Progenitor cell of endocrine pancreas (in vitro differentiated cells): ENCODE measurements at regions not wholly inside any gene's neighbourhood (a gene's known extent, or its start where the extent isn't known, plus 50 kb on each side); places are given as distances from the start of the nearest gene placed in this dataset.

Experiments
- DNase-seq: peaks from one replicate; pipeline ENCODE4 v3.0.0; 2021; ENCODE audit warnings: low spot score; ENCODE audit not compliant: unreplicated experiment
- H3K27ac Mint-ChIP-seq: 2 replicates; pipeline ENCODE4 v1.8.0; 2021; ENCODE audit warnings: mild to moderate bottlenecking, moderate library complexity, mixed read lengths
- H3K27me3 Mint-ChIP-seq: 2 replicates; pipeline ENCODE4 v1.8.0; 2021; ENCODE audit warnings: mixed read lengths
- H3K36me3 Mint-ChIP-seq: 2 replicates; pipeline ENCODE4 v1.8.0; 2022; ENCODE audit warnings: mixed read lengths; ENCODE audit not compliant: insufficient read depth
- H3K4me1 Mint-ChIP-seq: 2 replicates; pipeline ENCODE4 v1.8.0; 2021; ENCODE audit warnings: low read depth, mixed read lengths
- H3K4me3 Mint-ChIP-seq: 2 replicates; pipeline ENCODE4 v1.8.0; 2021; ENCODE audit warnings: low read depth, mild to moderate bottlenecking, moderate library complexity, mixed read lengths
- H3K9me3 Mint-ChIP-seq: 2 replicates; pipeline ENCODE4 v1.8.0; 2021; ENCODE audit warnings: low read depth, mixed read lengths
- CTCF ChIP-seq: fragments of 200-600 bp; sonication (generic); IDR thresholded peaks from one replicate; pipeline ENCODE4 v1.5.0; 2021; ENCODE audit warnings: antibody characterized with exemption, mild to moderate bottlenecking; ENCODE audit not compliant: unreplicated experiment

- Mint-ChIP-seq H3K9me3 (no peaks in the 10 kb centered on the region), H3K27me3 (peaks cover 23% of the 10 kb centered on the region), H3K27ac (no peak overlapping the region), H3K4me3 (no peak overlapping the region), H3K36me3 (no peaks in the 10 kb centered on the region), H3K4me1 (no peaks in the 10 kb centered on the region)
- TF ChIP-seq CTCF, result peak; percentile 41
- DNase-seq, result no peak
Measured at GRCh38 chr10:131396121-131397050, 84.9 kb upstream of the TCERG1L start.

- H3K9me3 Mint-ChIP-seq, result no peaks in the 10 kb centered on the region
- H3K4me1 Mint-ChIP-seq, result no peaks in the 10 kb centered on the region
- no peak overlapping the region for H3K4me3 Mint-ChIP-seq
- no peaks in the 10 kb centered on the region for H3K36me3 Mint-ChIP-seq
- H3K27me3 Mint-ChIP-seq, result peaks cover 24% of the 10 kb centered on the region
- no peak for DNase-seq
- TF ChIP-seq CTCF, result no peak
- H3K27ac Mint-ChIP-seq, result no peak overlapping the region
Measured at GRCh38 chr10:131398166-131398565, 86.6 kb upstream of the TCERG1L start.

GRCh38 chr10:131399981-131400380, 88.5 kb upstream of the TCERG1L start:
- H3K36me3 Mint-ChIP-seq, result no peaks in the 10 kb centered on the region
- no peak overlapping the region for H3K4me3 Mint-ChIP-seq
- peaks cover 14% of the 10 kb centered on the region for H3K27me3 Mint-ChIP-seq
- H3K9me3 Mint-ChIP-seq, result no peaks in the 10 kb centered on the region
- no peak overlapping the region for H3K27ac Mint-ChIP-seq
- no peak for DNase-seq
- no peaks in the 10 kb centered on the region for H3K4me1 Mint-ChIP-seq
- no peak for TF ChIP-seq CTCF

- Mint-ChIP-seq H3K27me3 (peaks cover 14% of the 10 kb centered on the region), H3K4me3 (no peak overlapping the region), H3K9me3 (no peaks in the 10 kb centered on the region), H3K36me3 (no peaks in the 10 kb centered on the region), H3K4me1 (no peaks in the 10 kb centered on the region), H3K27ac (no peak overlapping the region)
- TF ChIP-seq CTCF, result no peak
- DNase-seq, result no peak
Measured at GRCh38 chr10:131400513-131400912, 89.0 kb upstream of the TCERG1L start.

- H3K9me3 Mint-ChIP-seq, result no peaks in the 10 kb centered on the region
- H3K36me3 Mint-ChIP-seq, result no peaks in the 10 kb centered on the region
- DNase-seq, result no peak
- no peak overlapping the region for H3K4me3 Mint-ChIP-seq
- no peak overlapping the region for H3K27ac Mint-ChIP-seq
- H3K4me1 Mint-ChIP-seq, result no peaks in the 10 kb centered on the region
- H3K27me3 Mint-ChIP-seq, result peaks cover 12% of the 10 kb centered on the region
- TF ChIP-seq CTCF, result no peak
Measured at GRCh38 chr10:131402771-131403650, 91.5 kb upstream of the TCERG1L start.
